Uterus (tissue), 2 donors: ENCODE measurements at regions not wholly inside any gene's neighbourhood (a gene's known extent, or its start where the extent isn't known, plus 50 kb on each side); places are given as distances from the start of the nearest gene placed in this dataset.

Experiments used
- CTCF ChIP-seq, 4 experiments: fragments of 200-600 bp in 2 of 4; fragments of 450-650 bp in 2 of 4; sonication (generic) in 2 of 4; IDR thresholded peaks; one replicate each; pipeline ENCODE4 v1.5.1; 2016 to 2019; ENCODE audit warnings: antibody characterized with exemption in 4 of 4, mild to moderate bottlenecking in 2 of 4, moderate library complexity in 1 of 4
- POLR2A ChIP-seq, 2 donors: fragments of 450-650 bp; IDR thresholded peaks; one replicate each; pipeline ENCODE4 v1.6.1; 2016; ENCODE audit warnings: antibody characterized with exemption in 2 of 2, mild to moderate bottlenecking in 1 of 2, moderate library complexity in 1 of 2

- no peak for TF ChIP-seq POLR2A (IDR thresholded peaks at IDR 0.05)
- no peak for TF ChIP-seq CTCF (IDR thresholded peaks at IDR 0.05)
Observed at GRCh38 chr1:232221802-232222499, 408.0 kb downstream of the SIPA1L2 start.
